ENCODE measurements at regions not wholly inside any gene's neighbourhood (a gene's known extent, or its start where the extent isn't known, plus 50 kb on each side); places are given as distances from the start of the nearest gene placed in this dataset.

DNA sequence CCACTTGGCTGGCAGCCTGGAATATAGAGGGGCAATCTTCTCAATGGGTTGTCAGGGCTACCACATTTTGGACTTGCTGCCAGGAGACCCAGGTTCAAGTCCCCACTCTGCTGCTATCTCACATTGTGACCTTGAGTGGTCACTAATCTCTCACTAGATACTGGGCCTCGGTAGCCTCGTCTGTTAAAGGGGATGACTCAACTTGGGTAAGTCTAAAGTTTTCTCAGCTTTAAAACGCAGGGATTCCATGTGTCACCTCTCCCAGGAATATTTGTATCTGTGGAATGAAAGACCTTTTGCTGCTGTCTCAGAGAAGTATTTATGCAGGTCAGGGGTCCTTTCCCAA is 86.3 kb downstream of the SEMA4F start:
- H3K4me3 ChIP-seq (ENCODE audit: low read depth, low read length) = no peak overlapping the region
- H3K27me3 ChIP-seq (ENCODE audit: control insufficient read depth, insufficient read depth, low read length) = no peaks in the 10 kb centered on the region
- peak; percentile 2 for DNase-seq (ENCODE audit: low read depth)
- TF ChIP-seq CTCF (IDR thresholded peaks at IDR 0.05; ENCODE audit: insufficient read depth, low read length, poor library complexity, severe bottlenecking) = no peak
- no peaks in the 10 kb centered on the region for H3K36me3 ChIP-seq (ENCODE audit: control insufficient read depth, insufficient read depth, low read length)

DNA sequence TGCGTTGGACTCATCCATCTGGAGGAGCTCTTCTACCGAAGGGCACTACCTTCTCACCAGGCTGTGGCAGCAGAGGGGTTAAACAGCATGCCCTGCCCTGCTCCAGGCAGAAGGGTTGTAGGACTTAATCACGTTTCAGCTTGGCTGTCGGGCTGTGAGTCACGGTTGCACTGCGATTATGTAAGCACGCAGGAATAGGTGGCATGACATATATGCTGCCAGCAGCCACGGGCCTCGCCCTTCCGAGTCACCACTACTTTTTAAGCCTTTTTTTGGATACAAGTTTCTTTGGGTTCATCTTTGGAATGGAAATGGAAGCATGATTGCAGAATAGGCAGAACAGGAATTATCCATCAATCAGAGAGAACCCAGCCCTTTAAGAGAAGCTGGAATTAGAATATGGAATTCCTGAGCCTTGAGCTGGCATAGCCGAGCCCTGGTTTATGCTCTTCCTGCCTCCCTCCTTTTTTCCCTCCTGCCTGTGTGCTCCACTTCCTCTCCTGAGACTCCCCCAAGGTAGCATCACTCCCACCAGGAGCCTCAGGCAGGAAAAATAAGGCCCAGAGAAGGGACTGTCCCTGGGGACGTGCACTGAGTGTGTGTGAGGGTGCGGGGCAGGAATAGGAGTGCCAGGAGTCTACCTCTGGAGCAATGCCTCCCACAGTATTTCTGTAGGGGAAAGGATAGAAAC is 86.8 kb downstream of the SEMA4F start:
- Histone ChIP-seq H3K27me3 (ENCODE audit: control insufficient read depth, insufficient read depth, low read length) (no peaks in the 10 kb centered on the region), H3K4me3 (ENCODE audit: low read depth, low read length) (no peak overlapping the region), H3K36me3 (ENCODE audit: control insufficient read depth, insufficient read depth, low read length) (no peaks in the 10 kb centered on the region)
- TF ChIP-seq CTCF (IDR thresholded peaks at IDR 0.05; ENCODE audit: insufficient read depth, low read length, poor library complexity, severe bottlenecking) = peak; percentile 8
- peak; percentile 92 for DNase-seq (ENCODE audit: low read depth)

DNA sequence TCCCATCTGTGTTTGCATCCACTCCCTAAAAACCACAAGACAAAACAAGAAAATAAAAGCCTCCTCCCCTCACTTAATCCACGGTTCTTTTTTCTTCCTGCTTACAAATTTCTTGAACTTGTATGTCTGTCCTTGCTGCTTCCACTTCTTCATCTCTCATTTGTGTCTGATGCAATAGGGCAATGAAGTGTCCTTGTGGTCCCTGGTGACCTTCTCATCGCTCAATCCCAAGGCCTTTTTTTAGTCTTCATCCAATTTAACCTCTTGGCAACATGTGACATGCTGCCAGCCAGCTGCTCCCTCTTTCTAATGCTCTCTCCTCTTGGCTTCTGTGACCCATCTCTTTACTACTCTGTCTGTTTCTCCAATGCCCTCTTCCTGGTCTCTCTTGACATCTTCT is 87.6 kb downstream of the SEMA4F start:
- no peaks in the 10 kb centered on the region for H3K27me3 ChIP-seq (ENCODE audit: control insufficient read depth, insufficient read depth, low read length)
- no peak overlapping the region for H3K4me3 ChIP-seq (ENCODE audit: low read depth, low read length)
- DNase-seq (ENCODE audit: low read depth) = no peak
- H3K36me3 ChIP-seq (ENCODE audit: control insufficient read depth, insufficient read depth, low read length) = no peaks in the 10 kb centered on the region
- no peak for TF ChIP-seq CTCF (IDR thresholded peaks at IDR 0.05; ENCODE audit: insufficient read depth, low read length, poor library complexity, severe bottlenecking)

DNA sequence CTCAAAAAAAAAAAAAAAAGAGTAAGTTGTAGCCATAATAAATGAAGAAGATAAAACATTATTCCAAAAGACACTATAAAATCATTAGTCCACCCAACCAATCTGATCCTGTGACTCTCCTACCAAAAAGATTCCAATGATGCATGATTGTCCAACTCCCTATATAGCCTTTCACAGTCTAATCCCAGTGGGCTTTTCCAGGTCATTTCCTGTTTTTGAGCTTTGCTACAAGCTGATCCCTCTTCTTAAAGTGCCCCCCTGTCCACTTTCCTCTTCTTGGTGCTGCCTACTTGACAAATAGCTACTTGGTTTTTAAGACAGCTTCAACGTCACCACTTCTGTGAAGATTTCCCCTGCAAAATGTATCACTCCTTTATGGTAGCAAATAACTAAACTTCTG is 88.4 kb downstream of the SEMA4F start:
- no peak for TF ChIP-seq CTCF (IDR thresholded peaks at IDR 0.05; ENCODE audit: insufficient read depth, low read length, poor library complexity, severe bottlenecking)
- no peaks in the 10 kb centered on the region for H3K36me3 ChIP-seq (ENCODE audit: control insufficient read depth, insufficient read depth, low read length)
- no peak for DNase-seq (ENCODE audit: low read depth)
- no peaks in the 10 kb centered on the region for H3K27me3 ChIP-seq (ENCODE audit: control insufficient read depth, insufficient read depth, low read length)
- H3K4me3 ChIP-seq (ENCODE audit: low read depth, low read length) = no peak overlapping the region

- H3K4me3 ChIP-seq (ENCODE audit: low read depth, low read length) = no peak overlapping the region
- no peak for TF ChIP-seq CTCF (IDR thresholded peaks at IDR 0.05; ENCODE audit: insufficient read depth, low read length, poor library complexity, severe bottlenecking)
- no peaks in the 10 kb centered on the region for H3K36me3 ChIP-seq (ENCODE audit: control insufficient read depth, insufficient read depth, low read length)
- DNase-seq (ENCODE audit: low read depth) = no peak
- no peaks in the 10 kb centered on the region for H3K27me3 ChIP-seq (ENCODE audit: control insufficient read depth, insufficient read depth, low read length)
Measured at GRCh38 chr2:74743039-74743438, 89.0 kb downstream of the SEMA4F start.

GRCh38 chr2:74743778-74744177 is 89.7 kb downstream of the SEMA4F start:
- H3K4me3 ChIP-seq (ENCODE audit: low read depth, low read length) = no peak overlapping the region
- no peak for DNase-seq (ENCODE audit: low read depth)
- no peaks in the 10 kb centered on the region for H3K36me3 ChIP-seq (ENCODE audit: control insufficient read depth, insufficient read depth, low read length)
- no peaks in the 10 kb centered on the region for H3K27me3 ChIP-seq (ENCODE audit: control insufficient read depth, insufficient read depth, low read length)
- no peak for TF ChIP-seq CTCF (IDR thresholded peaks at IDR 0.05; ENCODE audit: insufficient read depth, low read length, poor library complexity, severe bottlenecking)
